H9 (cell line): ENCODE measurements at regions not wholly inside any gene's neighbourhood (a gene's known extent, or its start where the extent isn't known, plus 50 kb on each side); places are given as distances from the start of the nearest gene placed in this dataset.

ENCODE experiments used
- DNase-seq: peaks from one replicate; pipeline ENCODE4 v3.0.0-alpha.2; 2017
- H2AFZ ChIP-seq: one replicate; pipeline ENCODE4 v1.6.1; 2013; ENCODE audit warnings: mild to moderate bottlenecking, low read length, control low read depth, moderate library complexity
- H2AK5ac ChIP-seq: 2 replicates; pipeline ENCODE4 v1.6.1; 2013; ENCODE audit warnings: low read length, control low read depth, mixed read lengths; ENCODE audit not compliant: insufficient read length
- H2BK120ac ChIP-seq: one replicate; pipeline ENCODE4 v1.6.1; 2013; ENCODE audit warnings: low read depth, mild to moderate bottlenecking, low read length, control low read depth, inconsistent platforms; ENCODE audit not compliant: poor library complexity, severe bottlenecking
- H2BK12ac ChIP-seq: 2 replicates; pipeline ENCODE4 v1.6.1; 2013; ENCODE audit warnings: low read length, control low read depth, mixed read lengths, low read depth; ENCODE audit not compliant: insufficient read length
- H2BK15ac ChIP-seq: 2 replicates; pipeline ENCODE4 v1.6.1; 2013; ENCODE audit warnings: low read depth, low read length, control low read depth
- H2BK20ac ChIP-seq: one replicate; pipeline ENCODE4 v1.6.1; 2013; ENCODE audit warnings: low read depth, mild to moderate bottlenecking, low read length, control low read depth, inconsistent platforms; ENCODE audit not compliant: poor library complexity, severe bottlenecking
- H2BK5ac ChIP-seq: 2 replicates; pipeline ENCODE4 v1.6.1; 2013; ENCODE audit warnings: low read length, control low read depth, mixed read lengths; ENCODE audit not compliant: insufficient read length
- H3K14ac ChIP-seq: 2 replicates; pipeline ENCODE4 v1.6.1; 2013; ENCODE audit warnings: low read length, control low read depth; ENCODE audit not compliant: insufficient read depth
- H3K18ac ChIP-seq: 2 replicates; pipeline ENCODE4 v1.6.1; 2013; ENCODE audit warnings: low read depth, mild to moderate bottlenecking, mixed read lengths, low read length, control low read depth; ENCODE audit not compliant: insufficient read length
- H3K23ac ChIP-seq: 2 replicates; pipeline ENCODE4 v1.6.1; 2013; ENCODE audit warnings: low read length, control low read depth, mixed read lengths, low read depth; ENCODE audit not compliant: insufficient read length
- H3K23me2 ChIP-seq: 2 replicates; pipeline ENCODE4 v1.6.1; 2013; ENCODE audit warnings: low read depth, mild to moderate bottlenecking, mixed read lengths, low read length, control low read depth; ENCODE audit not compliant: insufficient read length, poor library complexity, severe bottlenecking
- H3K27ac ChIP-seq: 2 replicates; pipeline ENCODE4 v1.5.1; 2013; ENCODE audit warnings: low read length, control low read depth, mixed read lengths, low read depth; ENCODE audit not compliant: insufficient read length
- H3K27me3 ChIP-seq: 2 replicates; pipeline ENCODE4 v1.6.1; 2013; ENCODE audit warnings: low read length, control low read depth, inconsistent platforms; ENCODE audit not compliant: insufficient read depth
- H3K4ac ChIP-seq: 2 replicates; pipeline ENCODE4 v1.6.1; 2013; ENCODE audit warnings: low read depth, mild to moderate bottlenecking, control low read depth, inconsistent platforms, low read length, moderate library complexity
- H3K4me1 ChIP-seq: 2 replicates; pipeline ENCODE4 v1.6.1; 2013; ENCODE audit warnings: low read length, control low read depth, inconsistent platforms; ENCODE audit not compliant: insufficient read depth
- H3K4me2 ChIP-seq: 2 replicates; pipeline ENCODE4 v1.6.1; 2013; ENCODE audit warnings: low read length, control low read depth, mixed read lengths; ENCODE audit not compliant: insufficient read length, insufficient read depth
- H3K56ac ChIP-seq: 2 replicates; pipeline ENCODE4 v1.6.1; 2013; ENCODE audit warnings: low read depth, mild to moderate bottlenecking, mixed read lengths, low read length, control low read depth; ENCODE audit not compliant: insufficient read length
- H3K79me1 ChIP-seq: 2 replicates; pipeline ENCODE4 v1.6.1; 2013; ENCODE audit warnings: low read depth, mild to moderate bottlenecking, moderate library complexity, low read length, control low read depth, inconsistent platforms; ENCODE audit not compliant: insufficient read depth, poor library complexity, severe bottlenecking
- H3K79me2 ChIP-seq: 2 replicates; pipeline ENCODE4 v1.6.1; 2013; ENCODE audit warnings: low read length, control low read depth, inconsistent platforms; ENCODE audit not compliant: insufficient read depth
- H3K9ac ChIP-seq: 2 replicates; pipeline ENCODE4 v1.6.1; 2013; ENCODE audit warnings: low read length, control low read depth, mixed read lengths; ENCODE audit not compliant: insufficient read length; ENCODE audit errors: extremely low read depth
- H3K9me3 ChIP-seq: one replicate; pipeline ENCODE4 v1.6.1; 2013; ENCODE audit warnings: low read depth, low read length, inconsistent platforms; ENCODE audit not compliant: control insufficient read depth
- H3T11ph ChIP-seq: one replicate; pipeline ENCODE4 v1.6.1; 2013; ENCODE audit warnings: mild to moderate bottlenecking, low read length, control low read depth, inconsistent platforms
- H4K20me1 ChIP-seq: one replicate; pipeline ENCODE4 v1.6.1; 2013; ENCODE audit not compliant: control insufficient read depth, insufficient read length, insufficient read depth
- H4K5ac ChIP-seq: 2 replicates; pipeline ENCODE4 v1.6.1; 2013; ENCODE audit warnings: low read depth, mild to moderate bottlenecking, mixed read lengths, low read length, control low read depth; ENCODE audit not compliant: insufficient read length
- H4K8ac ChIP-seq: replicated peaks from 2 replicates; pipeline ENCODE4 v1.6.1; 2013; ENCODE audit warnings: low read length, control low read depth, mixed read lengths, low read depth; ENCODE audit not compliant: insufficient read length
- H4K91ac ChIP-seq: 2 replicates; pipeline ENCODE4 v1.6.1; 2013; ENCODE audit warnings: low read depth, mild to moderate bottlenecking, moderate library complexity, mixed read lengths, low read length, control low read depth; ENCODE audit not compliant: insufficient read length
- H3K27ac Mint-ChIP-seq, 3 experiments: 2 replicates in 2 of 3; 3 replicates in 1 of 3; pipeline ENCODE4 v1.8.0; 2020 to 2021; ENCODE audit warnings: mixed read lengths in 3 of 3, mild to moderate bottlenecking in 1 of 3, moderate library complexity in 1 of 3
- H3K27me3 Mint-ChIP-seq: 2 replicates; pipeline ENCODE4 v1.8.0; 2021; ENCODE audit warnings: low read depth, mild to moderate bottlenecking, moderate library complexity, mixed read lengths
- H3K36me3 Mint-ChIP-seq, 3 experiments: 2 replicates in 2 of 3; 3 replicates in 1 of 3; pipeline ENCODE4 v1.8.0; 2020 to 2021; ENCODE audit warnings: low read depth in 3 of 3, mixed read lengths in 3 of 3; ENCODE audit not compliant: insufficient read depth in 1 of 3
- H3K4me1 Mint-ChIP-seq, 2 experiments: 2 replicates each; pipeline ENCODE4 v1.8.0; 2020; ENCODE audit warnings: mixed read lengths in 2 of 2
- H3K4me3 Mint-ChIP-seq, 2 experiments: 2 replicates in 1 of 2; 3 replicates in 1 of 2; pipeline ENCODE4 v1.8.0; 2020 to 2021; ENCODE audit warnings: mild to moderate bottlenecking in 2 of 2, mixed read lengths in 2 of 2, moderate library complexity in 1 of 2
- H3K9me3 Mint-ChIP-seq, 2 experiments: 2 replicates in 1 of 2; 3 replicates in 1 of 2; pipeline ENCODE4 v1.8.0; 2020; ENCODE audit warnings: mild to moderate bottlenecking in 2 of 2, mixed read lengths in 2 of 2, moderate library complexity in 1 of 2
- CTCF ChIP-seq: fragments of 200-600 bp; sonication (generic); conservative IDR thresholded peaks from 3 replicates; pipeline ENCODE4 v1.8.0; 2021; ENCODE audit warnings: antibody characterized with exemption, mild to moderate bottlenecking
- WGBS: extraction: QIAGEN DNeasy Blood & Tissue Kit; methylation state at CpG from one replicate; pipeline ENCODE4 v1.1.7; 2013; ENCODE audit warnings: missing lambda C conversion rate, low lambda C conversion rate, mixed read lengths; ENCODE audit not compliant: insufficient read length; ENCODE audit errors: extremely low coverage; 5-methylcytosine and 5-hydroxymethylcytosine counted together

GRCh38 chr6:105803442-105803841, 282.7 kb upstream of the PRDM1 start:
- Mint-ChIP-seq H3K36me3 (no peaks in the 10 kb centered on the region), H3K4me3 (no peak overlapping the region), H3K4me1 (no peaks in the 10 kb centered on the region), H3K9me3 (no peaks in the 10 kb centered on the region; a peak in 1 of 5 replicates), H3K27me3 (no peaks in the 10 kb centered on the region; the same call in 1 of the 2 replicates), H3K27ac (no peak overlapping the region)
- no peak for TF ChIP-seq CTCF
- H2BK5ac ChIP-seq: no peak overlapping the region
- H3K18ac ChIP-seq: no peak overlapping the region
- no peaks in the 10 kb centered on the region for H3K23me2 ChIP-seq
- no peak overlapping the region for H2BK120ac ChIP-seq
- H2AK5ac ChIP-seq: no peak overlapping the region
- H4K8ac ChIP-seq: no peak overlapping the region
- no peak overlapping the region for H3K9ac ChIP-seq
- H2BK15ac ChIP-seq: no peak overlapping the region
- no peak overlapping the region for H4K91ac ChIP-seq
- H3K9me3 ChIP-seq: no peaks in the 10 kb centered on the region
- no peak overlapping the region for H2BK12ac ChIP-seq
- no peak overlapping the region for H3K4ac ChIP-seq
- no peak overlapping the region for H3K56ac ChIP-seq
- WGBS: no CpG with 5 or more reads among the region's 2 CpGs
- H3K14ac ChIP-seq: no peak overlapping the region
- no peaks in the 10 kb centered on the region for H3K4me1 ChIP-seq
- no peak overlapping the region for H3K23ac ChIP-seq
- H2AFZ ChIP-seq: no peak overlapping the region
- no peaks in the 10 kb centered on the region for H4K20me1 ChIP-seq
- H3K79me2 ChIP-seq: 0 out of 2 replicates have a peak, but pooled peaks cover 1% of the 10 kb centered on the region
- H2BK20ac ChIP-seq: no peak overlapping the region
- H3K27ac ChIP-seq: no peak overlapping the region
- DNase-seq: no peak
- no peaks in the 10 kb centered on the region for H3K79me1 ChIP-seq
- H3T11ph ChIP-seq: no peak overlapping the region
- H4K5ac ChIP-seq: no peak overlapping the region
- no peak overlapping the region for H3K4me2 ChIP-seq
- no peaks in the 10 kb centered on the region for H3K27me3 ChIP-seq
